Neural progenitor cell (in vitro differentiated cells): ENCODE measurements at regions not wholly inside any gene's neighbourhood (a gene's known extent, or its start where the extent isn't known, plus 50 kb on each side); places are given as distances from the start of the nearest gene placed in this dataset.
"Not testable (repeated sequence)": the region's sequence is repeated elsewhere in the genome, so short reads cannot be mapped to it uniquely, and the experiment has no call there.

Source experiments
- CTCF ChIP-seq: fragments of 200-600 bp; sonication (generic); IDR thresholded peaks from 2 replicates; pipeline ENCODE4 v1.5.1; 2017; ENCODE audit warnings: antibody characterized with exemption, mild to moderate bottlenecking
- EZH2 ChIP-seq: fragments of 200-600 bp; sonication (generic); IDR thresholded peaks from 2 replicates; pipeline ENCODE4 v1.6.1; 2017; ENCODE audit warnings: antibody characterized with exemption, mild to moderate bottlenecking, moderate library complexity
- EZH2phosphoT487 ChIP-seq: fragments of 200-600 bp; sonication (generic); IDR thresholded peaks from 2 replicates; pipeline ENCODE4 v1.6.1; 2017; ENCODE audit warnings: antibody characterized with exemption

DNA sequence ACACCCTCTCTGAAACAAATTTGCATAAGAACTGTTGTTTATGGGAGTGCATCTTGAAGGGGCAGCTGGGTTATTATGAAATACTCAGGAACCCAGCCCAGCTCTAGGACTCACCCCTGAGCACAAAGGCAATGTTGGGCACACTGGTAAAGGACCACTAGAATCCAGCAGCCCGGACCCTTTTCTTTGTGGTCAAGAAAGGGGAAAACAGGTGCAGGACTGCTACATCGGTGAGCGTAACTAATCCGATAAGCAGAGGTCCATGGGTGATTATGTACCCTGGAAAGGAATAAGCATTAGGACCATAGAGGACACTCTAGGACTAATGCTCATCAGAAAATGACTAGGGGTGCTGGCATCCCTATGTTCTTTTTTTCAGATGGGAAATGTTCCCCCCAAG lies 185.0 kb upstream of the GPC6 start:
- TF ChIP-seq EZH2, CTCF, EZH2phosphoT487: not testable (repeated sequence)
